ENCODE measurements at regions not wholly inside any gene's neighbourhood (a gene's known extent, or its start where the extent isn't known, plus 50 kb on each side); places are given as distances from the start of the nearest gene placed in this dataset.
"Not testable (repeated sequence)": the region's sequence is repeated elsewhere in the genome, so short reads cannot be mapped to it uniquely, and the experiment has no call there.

DNA sequence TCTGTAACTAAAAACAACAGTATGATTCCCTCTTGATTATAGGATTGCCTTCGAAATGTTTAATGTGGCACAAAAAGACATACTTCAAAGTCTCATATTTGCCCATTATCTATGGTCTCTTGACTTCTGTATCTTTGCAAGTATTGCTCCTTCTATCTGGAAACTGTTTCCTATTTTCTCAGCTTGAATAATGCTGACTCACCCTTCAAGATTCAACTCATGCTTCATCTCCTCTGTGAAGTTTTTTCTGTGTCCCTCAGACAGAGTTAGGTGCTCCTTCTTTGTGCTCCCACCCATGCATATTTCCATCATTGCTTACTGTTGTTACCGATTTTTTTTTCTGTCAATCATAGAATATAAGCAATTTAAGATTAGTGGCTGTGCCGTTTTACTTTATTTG lies 192.8 kb upstream of the ROBO1 start:
- DNase-seq (ENCODE audit: low spot score): no peak

DNA sequence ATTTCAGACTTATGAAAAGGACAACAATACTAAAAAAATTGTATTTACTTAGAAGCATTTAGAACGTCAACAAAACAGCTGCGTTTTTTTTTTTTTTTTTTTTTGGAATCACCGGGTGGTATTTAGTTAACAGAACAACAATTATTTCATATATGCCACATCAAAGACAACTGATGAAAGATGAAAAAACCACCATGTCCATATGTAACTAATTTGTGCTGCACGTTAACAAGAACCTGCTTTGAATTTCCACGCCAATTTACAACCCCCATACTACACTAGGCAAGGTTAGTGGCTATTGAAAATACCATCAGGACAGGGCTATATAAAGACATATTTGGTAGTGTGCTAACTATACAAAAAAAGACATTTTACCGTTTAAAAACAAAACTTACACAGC lies 189.3 kb upstream of the ROBO1 start:
- no peak for DNase-seq (ENCODE audit: low spot score)

DNA sequence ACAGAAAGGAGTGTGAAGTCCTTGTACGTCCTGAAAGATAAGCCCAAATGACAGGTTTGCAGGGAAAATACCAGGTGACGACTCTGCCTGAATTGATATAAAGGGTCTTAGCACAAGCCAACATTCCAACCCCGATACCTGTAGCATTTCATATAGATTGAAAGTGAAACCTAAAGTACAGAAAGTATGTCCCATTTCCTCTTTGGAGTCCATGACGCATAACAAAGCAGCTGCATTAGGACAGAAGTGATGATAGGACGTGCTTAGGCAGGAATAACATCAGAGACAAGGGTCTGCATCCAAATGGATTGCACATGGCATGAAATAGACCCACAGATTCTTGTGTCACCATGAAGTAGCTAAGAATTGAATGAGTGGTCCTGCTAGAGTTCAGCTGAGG lies 187.0 kb upstream of the ROBO1 start:
- peak; percentile 4 for DNase-seq (ENCODE audit: low spot score)

DNA sequence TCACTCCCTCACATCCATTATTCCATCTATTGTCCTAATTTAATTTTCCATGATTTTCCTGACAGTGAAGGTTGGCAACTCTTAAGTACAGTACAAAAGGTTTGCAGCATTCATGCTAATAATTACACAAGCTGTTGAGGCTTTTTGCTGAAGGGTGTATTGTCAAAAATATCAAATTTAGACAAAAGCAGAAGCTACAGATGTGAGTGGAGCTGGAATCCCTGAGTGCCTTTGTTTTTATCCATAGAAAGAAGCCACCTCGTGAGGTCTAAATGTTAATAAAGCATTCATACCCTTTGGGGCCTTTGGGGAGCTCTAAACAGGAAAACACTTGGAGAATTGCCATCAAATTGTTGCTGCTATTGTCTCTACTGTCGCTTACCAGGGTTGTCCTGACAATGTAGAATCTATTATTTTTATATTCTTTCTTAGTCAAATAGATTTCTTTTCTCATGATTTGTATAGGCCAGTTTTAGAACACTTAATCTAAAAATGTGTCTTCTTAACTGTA lies 185.8 kb upstream of the ROBO1 start:
- DNase-seq (ENCODE audit: low spot score): no peak

DNA sequence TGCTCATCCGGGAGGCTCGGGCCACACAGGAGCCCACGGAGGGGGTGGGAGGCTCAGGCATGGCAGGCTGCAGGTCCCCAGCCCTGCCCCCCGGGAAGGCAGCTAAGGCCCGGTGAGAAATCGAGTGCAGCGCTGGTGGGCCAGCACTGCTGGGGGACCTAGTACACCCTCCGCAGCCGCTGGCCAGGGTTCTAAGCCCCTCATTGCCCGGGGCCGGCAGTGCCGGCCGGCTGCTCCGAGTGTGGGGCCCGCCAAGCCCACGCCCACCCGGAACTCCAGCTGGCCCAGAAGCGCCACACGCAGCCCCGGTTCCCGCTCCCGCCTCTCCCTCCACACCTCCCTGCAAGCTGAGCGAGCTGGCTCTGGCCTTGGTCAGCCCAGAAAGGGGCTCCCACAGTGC lies 183.6 kb upstream of the ROBO1 start:
- not testable (repeated sequence) for DNase-seq (ENCODE audit: low spot score)

DNA sequence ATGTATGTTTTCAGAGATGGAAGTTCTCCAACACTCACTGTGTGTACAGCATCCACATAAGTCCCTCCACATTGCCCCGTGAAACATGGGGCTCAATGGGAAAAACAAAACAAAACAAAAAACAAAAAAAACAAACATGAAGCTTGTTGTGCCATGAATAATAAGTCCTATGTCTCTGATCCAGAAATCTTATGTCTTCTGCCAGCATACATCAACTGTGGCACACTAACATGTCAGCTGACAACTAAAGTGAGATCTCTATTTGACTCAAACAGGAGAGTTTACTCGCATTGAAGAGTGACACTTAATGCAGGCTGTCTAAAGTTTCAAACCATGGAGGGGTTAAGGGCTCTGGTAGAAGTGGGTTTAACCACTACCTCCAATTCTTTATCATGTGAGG lies 180.2 kb upstream of the ROBO1 start:
- DNase-seq (ENCODE audit: low spot score): no peak

DNA sequence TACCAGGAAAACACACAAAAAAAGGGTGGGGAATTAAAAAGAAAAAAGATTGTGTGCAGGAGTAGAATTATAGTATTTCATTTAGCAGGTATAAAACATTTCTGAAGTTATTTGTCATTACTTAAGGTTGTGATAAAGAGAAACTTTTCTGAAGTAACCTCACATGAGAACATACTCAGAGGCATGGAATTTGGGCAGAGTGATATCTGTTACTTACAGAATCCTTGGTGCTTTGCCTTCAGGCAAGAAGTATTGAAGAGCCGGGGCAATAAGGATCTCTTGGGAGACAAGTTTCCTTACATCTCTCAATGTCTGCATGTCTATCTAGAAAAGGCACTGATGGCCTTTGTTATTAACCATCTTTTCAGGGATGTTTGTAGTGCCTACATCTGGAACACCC lies 179.7 kb upstream of the ROBO1 start:
- no peak for DNase-seq (ENCODE audit: low spot score)

DNA sequence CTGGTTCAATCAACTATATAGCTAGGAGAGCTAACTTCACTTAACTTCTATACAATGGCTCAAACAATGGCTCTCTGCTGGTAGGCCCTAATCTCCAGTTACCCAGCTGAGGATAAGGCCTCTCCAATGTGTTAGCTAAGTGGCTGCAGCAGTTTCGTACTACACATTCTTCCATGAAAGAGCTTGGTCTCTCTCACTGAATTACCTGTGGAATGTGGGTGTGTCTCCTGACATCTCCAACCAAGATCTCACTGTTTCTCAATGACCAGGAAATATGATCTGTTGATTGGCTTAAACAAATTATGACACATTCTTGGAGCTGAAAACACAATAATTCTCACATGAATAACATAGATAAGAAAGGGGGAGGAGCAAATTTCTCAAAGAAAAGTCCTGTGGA lies 169.8 kb upstream of the ROBO1 start:
- no peak for DNase-seq (ENCODE audit: low spot score)

DNA sequence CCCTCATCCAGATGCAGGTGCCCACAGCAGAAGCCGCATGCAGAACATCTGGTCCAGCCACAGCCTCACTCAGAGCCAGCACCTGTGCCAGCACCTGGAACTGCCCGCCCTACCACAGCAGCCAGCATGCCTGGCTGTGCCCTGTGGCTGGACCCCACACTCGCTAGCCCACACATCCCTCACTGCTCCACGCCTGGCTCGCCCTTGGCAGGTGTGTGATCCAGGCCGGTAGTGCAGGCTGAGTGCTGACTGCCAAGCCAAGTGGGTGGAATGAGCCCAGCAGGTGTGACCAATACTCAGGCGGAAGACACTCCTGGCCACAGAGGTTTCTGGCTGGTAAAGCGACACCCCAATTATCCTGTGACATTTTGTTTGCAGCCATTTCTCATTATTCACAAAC lies 162.4 kb upstream of the ROBO1 start:
- no peak for DNase-seq (ENCODE audit: low spot score)

DNA sequence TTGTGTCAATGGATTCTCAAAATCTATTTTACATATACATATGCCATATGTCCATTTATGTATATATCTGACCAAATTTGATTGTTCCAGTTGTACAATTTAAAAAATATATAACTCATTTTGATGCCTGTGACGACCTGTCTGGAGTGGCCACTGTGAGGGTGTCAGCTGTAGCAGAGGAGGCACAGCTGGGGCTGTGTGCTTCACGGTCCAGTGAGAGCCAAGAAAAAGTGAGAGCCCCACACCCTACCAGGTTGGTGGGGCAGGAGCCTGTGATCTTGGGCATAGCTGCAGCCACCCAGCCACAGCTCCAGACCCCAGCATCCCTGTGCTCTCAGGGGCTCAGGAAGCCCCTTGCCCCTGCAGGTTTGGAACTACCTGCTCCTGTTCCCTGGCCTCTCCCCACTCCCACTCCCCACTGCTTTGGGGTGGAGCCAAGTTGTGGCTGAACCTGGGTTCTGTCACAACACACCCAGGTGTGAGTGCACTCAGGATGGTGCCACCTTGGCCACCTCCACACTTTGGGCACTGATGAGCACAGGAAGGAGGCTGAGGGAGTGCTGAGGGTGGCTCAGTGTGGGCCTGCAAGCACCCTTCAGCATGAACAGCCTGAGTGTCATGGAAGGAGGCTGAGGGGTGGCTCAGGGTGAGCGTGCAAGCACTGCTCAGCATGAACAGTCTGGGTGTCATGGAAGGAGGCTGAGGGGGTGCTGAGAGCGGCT lies 161.1 kb upstream of the ROBO1 start:
- peak; percentile 15 for DNase-seq (ENCODE audit: low spot score)

DNA sequence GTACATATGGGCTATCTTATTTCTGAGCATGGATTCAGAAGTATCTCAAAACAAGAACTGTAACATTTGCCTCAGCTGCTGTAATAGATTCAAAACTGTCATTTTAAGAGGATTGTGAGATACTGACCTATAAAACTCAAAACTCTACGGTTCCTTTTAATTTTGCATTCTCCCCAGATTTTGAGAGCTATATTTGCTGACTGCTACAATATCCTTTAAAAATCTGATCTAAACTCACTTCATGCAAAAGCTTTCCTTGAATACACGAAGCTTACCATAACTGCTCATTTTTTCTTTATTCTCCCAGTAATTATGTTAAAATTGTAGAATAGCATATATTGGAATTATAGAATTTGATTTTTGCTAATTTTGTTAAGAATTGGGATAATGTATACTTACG lies 158.7 kb upstream of the ROBO1 start:
- no peak for DNase-seq (ENCODE audit: low spot score)

DNA sequence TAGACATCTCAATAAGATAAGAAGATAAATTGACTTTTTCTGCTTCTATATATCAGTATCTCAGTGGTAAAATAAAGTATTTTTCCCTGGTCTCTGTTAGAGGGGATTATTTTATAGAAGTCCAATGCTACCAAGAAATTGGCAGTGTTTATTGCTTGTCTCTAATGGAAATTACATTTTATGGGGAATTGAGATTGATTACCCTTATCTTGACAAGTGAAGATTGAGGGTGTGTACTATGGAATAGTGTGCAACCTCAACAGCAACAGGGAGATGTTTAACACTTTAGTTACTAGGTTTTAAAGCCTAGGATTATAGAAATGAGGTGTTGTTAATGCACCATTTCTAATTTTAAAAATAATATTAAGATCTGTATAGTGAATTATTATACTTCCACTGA lies 154.8 kb upstream of the ROBO1 start:
- no peak for DNase-seq (ENCODE audit: low spot score)

DNA sequence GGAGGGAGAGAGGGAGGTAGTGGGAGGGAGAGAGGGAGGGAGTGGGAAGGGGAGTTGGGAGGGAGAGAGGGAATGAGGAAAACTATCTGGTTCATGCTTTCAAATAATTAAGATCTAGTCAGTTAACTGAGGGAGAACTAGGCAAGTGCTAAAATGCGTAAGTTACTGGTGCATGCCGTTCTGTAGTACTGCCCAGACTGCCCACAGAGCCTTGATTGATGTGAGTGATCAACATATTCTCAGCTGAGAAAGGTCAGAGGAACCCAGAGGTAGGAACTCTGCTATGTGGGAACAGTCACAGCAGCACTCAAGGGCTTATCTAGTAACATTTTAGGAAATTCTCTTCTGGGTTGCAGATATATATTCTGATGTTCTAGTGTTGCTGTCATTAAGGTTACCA lies 149.8 kb upstream of the ROBO1 start:
- DNase-seq (ENCODE audit: low spot score): no peak

DNA sequence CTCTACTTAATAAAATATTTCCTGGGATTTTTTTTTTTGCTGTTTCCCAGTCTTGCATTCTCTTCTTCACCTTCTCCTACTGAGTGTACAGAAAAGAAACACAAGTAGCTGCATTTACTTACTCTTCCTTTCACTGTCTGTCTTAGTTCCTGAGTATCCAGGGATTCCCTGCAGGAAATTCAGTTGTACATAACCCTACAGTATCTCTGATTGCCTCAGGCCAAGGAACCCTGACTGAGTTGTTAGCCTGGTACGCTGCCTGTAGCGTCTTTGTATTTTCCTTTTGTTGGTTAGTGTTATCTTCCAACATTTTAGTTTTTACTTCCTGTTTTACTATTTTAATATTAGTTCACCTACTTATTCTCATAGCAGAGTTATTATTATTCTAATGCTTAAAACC lies 142.5 kb upstream of the ROBO1 start:
- no peak for DNase-seq (ENCODE audit: low spot score)

DNA sequence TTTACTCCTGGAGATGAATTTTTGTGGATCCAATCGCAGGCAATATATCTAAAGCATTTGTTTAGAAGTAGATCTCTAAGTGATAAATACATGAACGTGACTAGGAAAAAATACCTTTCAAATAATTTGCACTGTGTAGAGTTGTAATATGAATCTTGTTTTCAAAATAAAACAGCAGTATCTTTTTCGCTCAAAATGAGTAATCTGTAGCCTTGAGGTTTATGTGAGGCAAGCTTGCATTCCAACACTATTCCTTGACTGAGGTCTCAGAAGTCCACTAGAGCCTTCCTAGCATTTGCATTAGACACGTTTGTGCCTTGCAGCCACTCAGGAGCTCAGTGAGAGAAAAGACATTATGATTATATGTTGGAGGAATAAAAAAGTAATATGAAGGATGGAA lies 138.3 kb upstream of the ROBO1 start:
- DNase-seq (ENCODE audit: low spot score): no peak

DNA sequence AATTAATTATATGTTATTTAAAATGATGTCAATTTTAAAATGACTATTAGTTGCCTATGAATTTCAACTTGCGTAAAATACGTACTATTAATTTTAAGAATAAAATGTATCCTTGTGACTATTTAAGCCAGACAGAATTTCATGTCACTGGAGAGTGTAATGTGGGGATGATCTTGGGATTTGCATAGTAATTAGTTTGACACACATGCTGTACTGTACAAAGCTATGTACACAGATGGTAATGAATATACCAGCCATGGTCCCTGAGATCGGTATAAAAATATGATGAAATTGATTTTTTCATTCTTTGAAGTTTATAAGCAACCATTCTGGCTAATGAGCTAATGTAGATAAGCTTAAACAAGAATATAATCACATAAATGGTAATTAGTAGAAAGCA lies 134.4 kb upstream of the ROBO1 start:
- DNase-seq (ENCODE audit: low spot score): no peak

DNA sequence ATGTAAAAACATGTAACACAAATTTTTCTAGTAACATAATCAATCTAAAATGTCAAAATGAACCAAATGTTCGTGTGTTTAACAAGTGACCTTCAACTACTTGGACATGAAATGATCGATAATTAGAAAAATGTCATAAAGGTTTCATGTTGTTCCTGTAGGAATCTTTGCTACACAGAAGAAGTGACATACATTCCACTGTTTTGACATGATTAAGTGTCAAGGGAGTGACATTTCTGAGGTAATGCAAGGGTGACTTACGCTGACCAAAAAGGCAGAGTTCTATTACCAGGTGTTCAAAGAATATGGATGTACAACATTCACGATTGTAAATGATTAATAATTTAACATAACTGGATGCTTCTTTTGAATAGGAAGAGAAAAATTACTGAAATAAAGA lies 131.1 kb upstream of the ROBO1 start:
- DNase-seq (ENCODE audit: low spot score): no peak

DNA sequence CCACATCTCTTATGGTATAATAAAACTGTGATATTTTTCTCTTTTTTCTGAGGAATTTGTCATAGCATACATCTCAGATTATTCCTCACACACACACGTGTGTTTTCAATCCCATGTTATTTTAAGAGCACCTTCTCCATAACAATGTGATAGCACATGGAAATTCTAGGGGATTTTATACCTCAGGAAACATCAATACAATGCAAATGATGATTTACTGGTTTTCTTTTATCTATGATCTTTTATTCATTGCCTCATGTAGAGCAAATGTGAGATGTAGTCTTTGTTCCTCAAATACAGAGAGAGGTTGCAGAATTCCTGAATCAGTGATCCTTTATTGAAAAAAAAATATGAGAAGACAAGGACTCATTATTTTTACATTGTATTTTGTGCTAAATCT lies 128.3 kb upstream of the ROBO1 start:
- no peak for DNase-seq (ENCODE audit: low spot score)

DNA sequence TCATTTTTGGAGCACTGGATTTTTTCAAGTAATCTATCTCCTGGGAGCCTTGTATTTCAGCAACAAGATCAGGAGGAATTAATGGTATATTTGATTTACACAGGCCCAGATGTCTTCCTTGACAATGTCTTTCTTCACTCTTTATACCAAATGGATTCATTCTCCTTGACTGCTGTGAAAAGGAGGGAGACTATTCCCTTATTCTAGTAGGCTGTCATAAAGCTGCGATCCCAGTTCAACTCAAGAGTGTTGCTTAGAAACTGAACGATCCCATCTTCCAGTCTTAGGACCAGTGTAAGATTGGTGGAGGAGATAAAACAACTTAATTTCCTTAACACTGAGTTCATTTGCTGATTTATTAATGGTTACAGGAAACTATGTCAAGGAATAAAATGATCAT lies 119.4 kb upstream of the ROBO1 start:
- no peak for DNase-seq (ENCODE audit: low spot score)

DNA sequence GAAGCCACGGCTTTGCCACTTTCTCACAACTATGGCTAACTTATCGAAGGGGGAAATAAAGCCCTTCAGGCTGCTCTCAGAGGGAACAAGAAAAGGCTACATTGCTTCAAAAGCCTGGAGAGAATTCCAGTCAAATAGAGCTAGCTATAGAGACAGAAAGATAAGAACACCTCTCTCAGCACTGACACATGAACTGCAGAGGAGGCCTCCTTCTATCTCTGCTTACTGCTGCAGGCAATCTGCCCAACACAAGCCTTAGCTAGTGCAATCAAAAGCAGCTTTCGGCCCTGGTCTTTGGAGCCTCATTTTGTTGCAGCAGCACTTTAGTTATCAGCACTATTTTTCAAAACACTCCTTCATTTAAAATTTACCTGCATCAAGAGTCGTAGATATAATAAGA lies 118.4 kb upstream of the ROBO1 start:
- DNase-seq (ENCODE audit: low spot score): no peak

DNA sequence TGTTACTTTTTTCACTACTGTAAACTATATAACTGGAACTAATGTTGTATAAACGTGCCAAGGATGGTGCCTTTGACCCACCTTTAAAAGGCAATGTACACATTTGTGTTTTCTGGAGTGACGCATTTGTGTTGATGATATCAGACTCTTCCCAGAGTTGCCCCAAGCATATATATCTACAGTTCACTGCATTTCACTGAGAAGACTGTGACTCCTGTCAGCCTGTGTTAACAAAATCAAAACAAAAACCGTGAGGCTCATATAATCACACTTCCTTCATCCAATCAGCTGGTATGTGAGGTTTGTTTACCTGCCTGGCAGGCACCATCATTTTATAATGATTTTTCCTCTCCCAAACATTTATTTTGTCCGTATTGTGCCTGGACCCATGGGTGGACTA lies 117.6 kb upstream of the ROBO1 start:
- no peak for DNase-seq (ENCODE audit: low spot score)

DNA sequence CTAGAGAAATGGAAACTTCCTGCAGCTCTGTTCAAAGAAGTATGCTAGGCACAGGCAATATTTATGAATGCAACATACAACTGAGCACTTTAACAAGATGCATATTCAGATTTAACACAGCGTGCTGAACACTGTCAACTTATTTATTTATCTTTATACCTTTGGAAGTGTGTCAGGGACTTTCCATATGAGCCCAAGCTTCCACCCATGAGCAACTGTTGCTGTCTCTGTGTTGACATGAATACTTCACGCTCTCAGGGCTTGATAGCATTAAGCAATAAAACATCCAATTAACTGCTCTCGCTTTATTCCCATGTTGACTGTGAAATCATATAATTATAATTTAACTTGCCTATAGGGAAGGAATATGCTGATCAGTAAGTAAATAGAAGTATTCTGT lies 116.6 kb upstream of the ROBO1 start:
- no peak for DNase-seq (ENCODE audit: low spot score)

DNA sequence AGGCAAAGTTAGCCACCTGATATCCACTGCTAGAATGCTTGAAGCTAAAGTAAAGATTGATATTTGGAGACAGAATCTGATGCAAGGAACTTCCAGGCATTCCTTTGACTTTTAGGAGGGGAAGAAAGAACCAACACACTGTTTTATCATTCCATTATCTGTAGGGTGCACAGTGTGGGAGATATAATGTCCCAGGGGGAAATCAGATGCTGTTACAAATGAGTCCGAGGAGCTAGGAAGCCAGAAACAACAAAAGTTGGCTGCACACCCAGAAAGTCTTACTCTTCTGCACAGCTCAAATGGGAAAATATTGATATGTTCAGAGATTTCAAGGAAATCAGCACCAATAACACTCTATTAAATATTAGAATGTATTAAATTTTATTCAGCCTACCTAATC lies 113.6 kb upstream of the ROBO1 start:
- DNase-seq (ENCODE audit: low spot score): no peak

DNA sequence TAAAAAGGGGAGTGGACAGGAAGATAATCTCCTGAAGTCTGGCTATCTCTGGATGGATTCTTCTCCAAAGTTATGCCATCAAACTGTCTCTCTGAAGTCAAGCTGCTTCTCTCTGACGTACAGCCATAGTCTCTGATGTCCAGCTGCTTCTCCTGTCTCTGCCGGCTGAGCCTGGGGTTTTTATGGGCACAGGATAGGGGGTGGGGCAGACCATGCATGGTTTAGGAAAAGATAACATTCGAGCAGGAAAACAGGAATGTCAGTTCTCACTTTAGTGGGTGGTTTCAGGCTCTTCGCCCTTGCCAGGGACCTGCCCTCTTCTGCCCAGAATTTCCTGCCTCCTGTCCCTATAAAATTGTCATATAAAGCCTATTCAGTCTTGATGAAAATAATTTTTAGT lies 110.9 kb upstream of the ROBO1 start:
- no peak for DNase-seq (ENCODE audit: low spot score)

DNA sequence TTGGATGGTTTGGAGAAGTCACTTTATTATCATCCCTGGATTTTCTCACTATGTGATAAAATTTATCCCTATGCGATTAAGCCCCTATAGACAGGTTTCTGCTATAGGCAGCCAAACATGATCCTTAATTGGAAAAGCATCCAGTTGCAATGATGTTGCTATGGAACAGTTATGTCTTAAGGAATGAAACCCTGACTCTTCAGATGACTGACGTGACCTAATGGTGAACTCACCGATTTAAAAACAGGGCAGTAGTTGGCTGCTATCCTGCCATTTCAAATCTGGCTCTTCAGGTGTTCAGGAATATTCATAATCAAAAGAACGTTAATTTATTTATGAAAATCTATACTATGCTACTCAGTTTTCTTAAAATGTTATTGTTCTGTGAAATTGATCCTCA lies 106.8 kb upstream of the ROBO1 start:
- no peak for DNase-seq (ENCODE audit: low spot score)

Data from NAMALWA (cell line).